ENCODE measurements at regions not wholly inside any gene's neighbourhood (a gene's known extent, or its start where the extent isn't known, plus 50 kb on each side); places are given as distances from the start of the nearest gene placed in this dataset.
"Not testable (repeated sequence)": the region's sequence is repeated elsewhere in the genome, so short reads cannot be mapped to it uniquely, and the experiment has no call there.

DNA sequence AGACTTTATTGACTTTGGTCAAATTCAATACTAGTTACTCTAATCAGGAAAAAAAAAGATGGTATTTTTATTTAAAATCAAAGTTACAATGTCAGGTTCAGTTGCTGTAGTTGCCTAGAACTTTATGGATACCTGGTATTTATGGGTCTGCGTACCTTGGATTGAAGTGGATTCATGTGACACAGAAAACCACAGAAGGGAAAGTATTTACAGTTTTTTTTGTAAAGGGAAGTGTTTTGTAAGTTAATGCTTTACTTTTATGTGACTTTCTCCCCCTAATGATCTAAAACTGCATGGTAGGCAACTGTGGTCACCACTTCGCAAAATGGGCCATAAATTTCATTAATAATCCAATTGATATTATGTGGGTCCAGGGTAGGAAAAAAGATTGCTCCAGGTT lies 65.2 kb upstream of the ADA2 start:
- H3K9me2 ChIP-seq (replicated peaks; ENCODE audit: insufficient read depth, low read length) = no peaks in the 10 kb centered on the region
- H4K20me1 ChIP-seq (ENCODE audit: insufficient read depth, low read length) = no peaks in the 10 kb centered on the region
- H3K9ac ChIP-seq (ENCODE audit: low read length) = no peak overlapping the region
- H3K36me3 ChIP-seq (replicated peaks; ENCODE audit: insufficient read depth, low read length) = no peaks in the 10 kb centered on the region
- no peak for TF ChIP-seq EZH2 (optimal IDR thresholded peaks at IDR 0.05; ENCODE audit: low read depth, low read length)
- no peak for TF ChIP-seq CTCF (IDR thresholded peaks at IDR 0.05; ENCODE audit: low read length)
- TF ChIP-seq EZH2phosphoT487 (IDR thresholded peaks at IDR 0.05; ENCODE audit: low read length) = no peak
- no peaks in the 10 kb centered on the region for H3K9me3 ChIP-seq (replicated peaks; ENCODE audit: insufficient read depth, low read length)
- H3K4me2 ChIP-seq (ENCODE audit: low read depth, low read length) = no peak overlapping the region
- no peak overlapping the region for H2AFZ ChIP-seq (ENCODE audit: low read length)
- H3K4me3 ChIP-seq (ENCODE audit: low read length) = no peak overlapping the region
- H3K27me3 ChIP-seq (replicated peaks; ENCODE audit: insufficient read depth, low read length) = no peaks in the 10 kb centered on the region
- no peak for DNase-seq
- peaks cover 13% of the 10 kb centered on the region for H3K4me1 ChIP-seq (ENCODE audit: low read length)
- H3K27ac ChIP-seq (ENCODE audit: low read length) = no peak overlapping the region
- H3K79me2 ChIP-seq (ENCODE audit: low read length) = no peaks in the 10 kb centered on the region
- H3F3A ChIP-seq (ENCODE audit: insufficient read depth, low read length) = peaks cover 12% of the 10 kb centered on the region

DNA sequence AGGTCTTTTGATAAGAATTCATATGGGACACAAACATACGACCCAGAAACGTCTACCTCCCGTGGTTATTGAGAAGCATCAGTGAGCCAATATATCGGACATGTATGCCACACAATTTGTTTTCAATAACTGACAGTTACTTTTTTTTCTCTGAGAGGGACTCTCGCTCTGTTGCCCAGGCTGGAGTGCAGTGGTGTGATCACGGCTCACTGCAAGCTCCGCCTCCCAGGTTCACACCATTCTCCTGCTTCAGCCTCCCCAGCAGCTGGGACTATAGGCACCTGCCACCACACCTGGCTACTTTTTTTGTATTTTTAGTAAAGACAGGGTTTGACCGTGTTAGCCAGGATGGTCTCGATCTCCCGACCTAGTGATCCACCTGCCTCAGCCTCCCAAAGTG lies 64.6 kb upstream of the ADA2 start:
- Histone ChIP-seq H3K4me1 (ENCODE audit: low read length) (peaks cover 13% of the 10 kb centered on the region), H3F3A (ENCODE audit: insufficient read depth, low read length) (peaks cover 12% of the 10 kb centered on the region)
- not testable (repeated sequence) for H3K27ac ChIP-seq (ENCODE audit: low read length); H3K79me2 ChIP-seq (ENCODE audit: low read length); H3K9ac ChIP-seq (ENCODE audit: low read length); H3K27me3 ChIP-seq (replicated peaks; ENCODE audit: insufficient read depth, low read length); H3K9me3 ChIP-seq (replicated peaks; ENCODE audit: insufficient read depth, low read length); H3K36me3 ChIP-seq (replicated peaks; ENCODE audit: insufficient read depth, low read length); H3K9me2 ChIP-seq (replicated peaks; ENCODE audit: insufficient read depth, low read length); DNase-seq; H2AFZ ChIP-seq (ENCODE audit: low read length); H4K20me1 ChIP-seq (ENCODE audit: insufficient read depth, low read length); H3K4me2 ChIP-seq (ENCODE audit: low read depth, low read length); H3K4me3 ChIP-seq (ENCODE audit: low read length)

DNA sequence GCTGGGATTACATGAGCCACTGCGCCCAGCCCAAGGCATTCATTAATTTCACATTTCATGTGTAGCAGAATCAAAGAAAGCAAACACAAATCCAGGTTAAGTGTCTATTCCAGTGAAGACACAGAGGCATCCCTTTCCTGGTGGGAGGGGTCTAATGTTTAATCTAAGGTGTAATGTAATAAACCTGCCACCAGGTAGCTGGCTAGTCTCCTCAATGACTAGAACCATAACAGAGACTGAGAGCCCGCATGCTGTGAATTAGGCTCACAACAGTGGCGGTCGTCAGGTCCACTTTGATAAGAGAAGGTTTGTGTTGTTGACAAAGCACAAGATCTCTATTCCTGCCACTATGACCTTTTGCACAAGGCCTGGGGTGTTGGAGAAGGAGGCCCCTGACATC lies 64.2 kb upstream of the ADA2 start:
- Histone ChIP-seq H3K4me1 (ENCODE audit: low read length) (peaks cover 13% of the 10 kb centered on the region), H3K36me3 (replicated peaks; ENCODE audit: insufficient read depth, low read length) (no peaks in the 10 kb centered on the region), H3K79me2 (ENCODE audit: low read length) (no peaks in the 10 kb centered on the region), H3K9me3 (replicated peaks; ENCODE audit: insufficient read depth, low read length) (no peaks in the 10 kb centered on the region), H3F3A (ENCODE audit: insufficient read depth, low read length) (peaks cover 12% of the 10 kb centered on the region), H3K4me2 (ENCODE audit: low read depth, low read length) (no peak overlapping the region), H4K20me1 (ENCODE audit: insufficient read depth, low read length) (no peaks in the 10 kb centered on the region), H3K9me2 (replicated peaks; ENCODE audit: insufficient read depth, low read length) (no peaks in the 10 kb centered on the region), H3K27me3 (replicated peaks; ENCODE audit: insufficient read depth, low read length) (no peaks in the 10 kb centered on the region), H2AFZ (ENCODE audit: low read length) (no peak overlapping the region), H3K4me3 (ENCODE audit: low read length) (no peak overlapping the region), H3K27ac (ENCODE audit: low read length) (no peak overlapping the region), H3K9ac (ENCODE audit: low read length) (no peak overlapping the region)
- no peak for DNase-seq
- TF ChIP-seq CTCF (IDR thresholded peaks at IDR 0.05; ENCODE audit: low read length) = no peak
- TF ChIP-seq EZH2 (optimal IDR thresholded peaks at IDR 0.05; ENCODE audit: low read depth, low read length) = no peak
- TF ChIP-seq EZH2phosphoT487 (IDR thresholded peaks at IDR 0.05; ENCODE audit: low read length) = no peak

- H3K9ac ChIP-seq (ENCODE audit: low read length) = no peak overlapping the region
- peak overlapping the region; percentile 70; the same call in 1 of the 2 replicates for H3K4me2 ChIP-seq (ENCODE audit: low read depth, low read length)
- no peaks in the 10 kb centered on the region for H3K9me2 ChIP-seq (replicated peaks; ENCODE audit: insufficient read depth, low read length)
- H3K4me3 ChIP-seq (ENCODE audit: low read length) = no peak overlapping the region
- no peaks in the 10 kb centered on the region for H3K9me3 ChIP-seq (replicated peaks; ENCODE audit: insufficient read depth, low read length)
- no peaks in the 10 kb centered on the region for H4K20me1 ChIP-seq (ENCODE audit: insufficient read depth, low read length)
- H3K27me3 ChIP-seq (replicated peaks; ENCODE audit: insufficient read depth, low read length) = no peaks in the 10 kb centered on the region
- no peaks in the 10 kb centered on the region for H3K79me2 ChIP-seq (ENCODE audit: low read length)
- H3K4me1 ChIP-seq (ENCODE audit: low read length) = peaks cover 13% of the 10 kb centered on the region
- peaks cover 12% of the 10 kb centered on the region for H3F3A ChIP-seq (ENCODE audit: insufficient read depth, low read length)
- no peaks in the 10 kb centered on the region for H3K36me3 ChIP-seq (replicated peaks; ENCODE audit: insufficient read depth, low read length)
- no peak overlapping the region for H3K27ac ChIP-seq (ENCODE audit: low read length)
- TF ChIP-seq CTCF (IDR thresholded peaks at IDR 0.05; ENCODE audit: low read length) = no peak
- no peak for TF ChIP-seq EZH2 (optimal IDR thresholded peaks at IDR 0.05; ENCODE audit: low read depth, low read length)
- no peak for TF ChIP-seq EZH2phosphoT487 (IDR thresholded peaks at IDR 0.05; ENCODE audit: low read length)
- DNase-seq = no peak
- no peak overlapping the region for H2AFZ ChIP-seq (ENCODE audit: low read length)
These were observed 62.2 kb upstream of the ADA2 start for GRCh38 chr22:17281440-17281841.

Measured in MM.1S (cell line).